HG03280 (cell line): ENCODE measurements at regions not wholly inside any gene's neighbourhood (a gene's known extent, or its start where the extent isn't known, plus 50 kb on each side); places are given as distances from the start of the nearest gene placed in this dataset.
"Not testable (repeated sequence)": the region's sequence is repeated elsewhere in the genome, so short reads cannot be mapped to it uniquely, and the experiment has no call there.

Experiments used
- ATAC-seq: cut with Tn5 transposase; IDR thresholded peaks from one replicate; pipeline ENCODE4 v1.9.1; 2021; ENCODE audit warnings: mild to moderate bottlenecking, moderate library complexity; ENCODE audit not compliant: unreplicated experiment

DNA sequence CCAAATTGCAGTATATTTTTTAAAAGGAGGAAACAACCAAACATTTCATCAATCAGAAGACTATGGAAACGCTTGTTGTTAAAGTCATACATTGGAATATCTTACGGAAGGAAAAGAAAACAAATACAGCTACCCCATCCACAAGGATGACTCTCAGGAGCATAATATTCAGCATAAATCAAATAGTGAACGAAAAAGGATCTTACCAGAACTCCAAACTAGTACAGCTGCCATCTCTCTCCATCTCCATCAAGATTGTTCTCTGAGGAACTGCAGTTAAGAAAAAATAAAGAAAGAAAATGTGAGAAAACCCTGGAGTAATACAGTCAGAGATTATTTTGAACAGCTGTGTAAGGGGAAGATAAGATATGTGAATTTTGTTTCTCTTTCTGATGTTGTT, 299.8 kb upstream of the CNTN5 start:
- ATAC-seq, result no peak

DNA sequence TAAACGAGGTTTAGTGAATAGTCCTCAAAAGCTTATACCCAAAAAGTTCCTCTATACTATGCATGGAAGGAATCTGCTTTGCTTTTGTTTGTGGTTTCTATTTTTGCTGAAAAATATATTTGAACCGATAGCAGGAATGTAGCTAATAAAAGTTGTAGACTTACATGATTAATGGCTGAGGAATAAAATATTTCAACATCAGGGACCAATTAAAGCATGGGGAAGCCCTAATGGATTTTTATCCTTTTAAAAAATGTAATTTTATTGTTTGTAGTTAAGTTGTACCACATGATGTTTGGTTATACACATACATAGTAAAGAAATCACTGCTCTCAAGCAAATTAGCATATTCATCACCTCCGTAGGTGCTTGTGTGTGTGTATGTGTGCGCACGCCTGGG, 295.3 kb upstream of the CNTN5 start:
- ATAC-seq, result no peak

DNA sequence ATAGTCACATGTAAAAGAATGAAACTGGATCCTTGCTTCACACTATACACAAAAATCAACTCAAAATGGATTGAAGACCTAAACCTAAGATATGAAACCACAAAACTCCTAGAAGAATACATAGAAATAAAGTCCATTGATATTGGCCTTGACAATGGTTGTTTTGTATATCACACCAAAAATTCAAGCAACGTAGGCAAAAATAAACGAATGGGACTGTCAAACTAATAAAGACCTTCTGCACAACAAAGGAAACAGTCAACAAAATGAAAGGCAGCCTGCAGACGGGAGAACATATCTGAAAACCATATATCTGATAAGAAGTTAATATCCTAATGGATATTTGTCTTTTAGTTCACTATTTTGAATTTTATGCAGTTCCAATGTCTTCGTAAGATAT, 292.3 kb upstream of the CNTN5 start:
- no peak for ATAC-seq

DNA sequence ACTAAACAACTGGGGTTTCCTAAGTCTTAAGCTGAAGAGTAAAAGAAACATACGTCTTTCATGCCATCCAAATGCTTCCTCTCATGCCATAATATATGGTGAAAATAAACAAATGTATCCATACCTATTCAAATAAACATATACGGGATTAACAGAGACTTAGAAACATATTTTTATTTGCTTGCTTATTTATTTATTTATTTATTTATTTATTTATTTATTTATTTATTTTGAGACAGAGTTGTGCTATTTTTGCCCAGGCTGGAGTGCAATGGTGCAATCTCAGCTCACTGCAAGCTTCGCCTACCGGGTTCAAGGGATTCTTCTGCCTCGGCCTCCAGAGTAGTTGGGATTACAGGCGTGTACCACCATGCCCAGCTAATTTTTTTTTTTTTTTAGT, 291.6 kb upstream of the CNTN5 start:
- no peak for ATAC-seq

DNA sequence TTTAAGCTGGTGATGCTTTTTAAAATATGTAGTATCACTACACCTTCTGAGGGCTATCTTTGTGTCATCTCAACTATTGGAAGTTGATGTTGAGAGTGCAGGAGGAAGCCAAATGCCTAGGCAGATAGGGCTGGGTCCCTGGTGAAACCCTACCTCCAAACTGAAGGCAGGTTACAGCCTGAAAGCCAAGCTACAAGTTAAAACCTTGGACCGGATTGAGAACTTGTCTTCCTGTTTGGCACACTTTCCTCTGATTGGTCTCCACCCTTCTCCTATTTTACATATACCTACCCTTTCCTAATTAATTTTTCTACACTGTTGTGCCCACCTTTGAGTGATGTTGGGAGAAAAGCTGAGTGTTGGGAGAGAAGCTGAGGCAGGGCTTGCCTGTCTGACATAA, 287.8 kb upstream of the CNTN5 start:
- no peak for ATAC-seq

DNA sequence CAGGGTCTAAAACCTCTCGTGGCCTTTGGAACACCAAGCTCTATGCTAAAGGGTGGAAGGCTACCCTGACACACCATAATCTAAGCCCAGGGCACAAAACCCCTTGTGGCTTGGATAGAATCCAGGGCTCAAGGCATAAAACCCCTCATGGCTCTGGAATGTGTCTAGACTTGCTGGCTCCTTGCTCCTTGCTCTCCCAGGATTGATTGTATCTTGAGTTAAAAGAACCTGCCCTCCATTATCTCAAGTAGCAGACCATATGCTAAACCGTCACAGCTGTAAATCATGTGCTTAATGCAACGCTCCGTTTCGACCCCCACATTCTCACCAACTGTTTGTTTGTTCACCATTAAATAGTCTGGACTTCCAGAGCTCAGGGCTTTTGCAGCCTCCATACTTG, 287.4 kb upstream of the CNTN5 start:
- ATAC-seq, result not testable (repeated sequence)

DNA sequence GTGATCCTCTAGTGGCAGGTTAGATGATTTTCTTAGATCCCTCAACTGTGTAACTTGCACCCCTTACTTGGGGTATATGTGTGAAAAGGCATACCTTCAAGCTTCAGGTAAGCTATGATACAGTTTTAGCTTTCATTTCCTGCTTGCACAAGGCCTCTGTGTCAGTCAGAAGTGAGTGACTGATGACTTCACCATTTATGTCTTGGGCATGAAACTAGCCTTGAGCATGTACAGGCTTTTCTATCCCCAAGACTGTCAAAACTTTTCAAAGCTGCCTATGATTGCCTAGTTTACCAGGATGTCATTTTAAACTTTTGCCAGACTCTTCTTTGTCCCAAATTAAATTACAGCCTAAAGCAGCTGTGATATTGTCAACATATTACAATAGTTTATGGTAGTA, 286.1 kb upstream of the CNTN5 start:
- ATAC-seq, result no peak

DNA sequence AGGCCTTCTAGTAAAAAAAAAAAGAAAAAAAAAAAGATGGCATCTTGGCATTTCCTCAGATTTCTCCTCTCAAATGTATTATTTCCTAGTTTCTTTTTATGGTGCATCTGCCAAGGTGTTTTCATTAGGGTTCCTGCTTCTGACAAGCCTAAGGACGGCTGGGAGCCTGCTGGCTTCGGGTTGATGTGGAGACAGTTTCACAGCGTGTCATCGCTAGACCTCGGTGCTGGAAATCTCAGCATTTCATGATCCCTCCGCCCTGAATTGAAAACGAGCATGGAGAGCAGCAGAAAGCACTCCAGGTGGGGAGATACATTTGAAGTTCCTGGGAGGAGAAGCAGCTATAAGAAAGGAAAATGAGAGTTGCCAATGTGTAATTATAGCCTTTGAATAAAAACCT, 283.9 kb upstream of the CNTN5 start:
- ATAC-seq, result no peak

DNA sequence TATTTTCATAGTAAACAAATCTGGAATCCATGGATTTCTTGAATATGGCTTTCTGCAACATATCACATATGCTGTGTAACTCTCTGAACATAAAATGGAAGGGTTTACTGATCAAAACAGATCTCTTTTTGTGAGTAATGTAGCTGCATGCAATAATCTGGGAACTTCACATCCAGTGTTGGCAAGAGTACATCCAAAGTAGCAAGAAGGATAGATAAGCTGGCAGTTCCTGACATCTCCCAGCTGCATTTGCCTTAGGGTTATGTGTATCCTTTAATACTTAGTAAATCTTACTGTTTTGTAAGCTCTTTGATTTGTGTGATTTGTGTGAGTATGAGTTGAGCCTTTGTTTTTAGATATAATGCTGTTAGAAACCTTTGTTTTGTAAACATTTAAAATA, 280.4 kb upstream of the CNTN5 start:
- ATAC-seq, result no peak

DNA sequence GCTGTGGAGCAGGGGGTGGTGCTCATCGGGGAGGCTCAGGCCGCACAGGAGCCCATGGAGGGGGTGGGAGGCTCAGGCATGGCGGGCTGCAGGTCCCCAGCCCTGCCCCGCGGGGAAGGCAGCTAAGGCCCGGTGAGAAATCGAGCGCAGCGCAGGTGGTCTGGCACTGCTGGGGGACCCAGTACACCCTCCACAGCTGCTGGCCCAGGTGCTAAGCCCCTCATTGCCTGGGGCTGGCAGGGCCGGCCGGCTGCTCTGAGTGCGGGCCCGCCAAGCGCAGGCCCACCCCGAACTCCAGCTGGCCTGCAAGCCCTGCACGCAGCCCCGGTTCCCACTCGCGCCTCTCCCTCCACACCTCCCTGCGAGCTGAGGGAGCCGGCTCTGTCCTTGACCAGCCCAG, 257.3 kb upstream of the CNTN5 start:
- not testable (repeated sequence) for ATAC-seq

DNA sequence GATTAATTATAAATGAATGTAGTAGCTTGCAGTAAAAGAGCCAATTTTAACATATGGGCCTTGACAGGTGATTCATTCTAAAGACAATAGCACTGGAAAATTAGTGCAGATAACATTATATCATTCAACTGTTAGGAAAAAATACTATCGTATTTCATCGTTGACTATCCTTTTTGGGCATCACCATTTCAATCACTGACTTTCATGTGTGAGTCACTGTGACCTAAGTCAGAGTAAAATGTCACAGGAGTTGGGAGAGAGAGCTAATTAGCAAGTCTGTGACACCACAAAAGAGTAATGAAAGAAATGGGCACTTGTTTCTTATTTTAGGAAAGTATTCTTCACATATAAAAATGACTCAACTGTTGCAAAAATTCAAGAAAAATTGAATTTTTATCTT, 253.8 kb upstream of the CNTN5 start:
- ATAC-seq, result no peak

DNA sequence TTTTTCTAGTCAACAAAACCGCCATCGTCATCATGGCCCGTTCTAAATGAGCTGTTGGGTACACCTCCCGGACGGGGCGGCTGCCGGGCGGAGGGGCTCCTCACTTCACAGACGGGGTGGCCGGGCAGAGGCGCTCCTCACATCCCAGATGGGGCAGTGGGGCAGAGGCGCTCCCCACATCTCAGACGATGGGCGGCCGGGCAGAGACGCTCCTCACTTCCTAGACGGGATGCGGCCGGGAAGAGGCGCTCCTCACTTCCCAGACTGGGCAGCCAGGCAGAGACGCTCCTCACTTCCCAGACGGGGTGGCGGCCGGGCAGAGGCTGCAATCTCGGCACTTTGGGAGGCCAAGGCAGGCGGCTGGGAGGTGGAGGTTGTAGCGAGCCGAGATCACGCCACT, 250.7 kb upstream of the CNTN5 start:
- ATAC-seq, result not testable (repeated sequence)

DNA sequence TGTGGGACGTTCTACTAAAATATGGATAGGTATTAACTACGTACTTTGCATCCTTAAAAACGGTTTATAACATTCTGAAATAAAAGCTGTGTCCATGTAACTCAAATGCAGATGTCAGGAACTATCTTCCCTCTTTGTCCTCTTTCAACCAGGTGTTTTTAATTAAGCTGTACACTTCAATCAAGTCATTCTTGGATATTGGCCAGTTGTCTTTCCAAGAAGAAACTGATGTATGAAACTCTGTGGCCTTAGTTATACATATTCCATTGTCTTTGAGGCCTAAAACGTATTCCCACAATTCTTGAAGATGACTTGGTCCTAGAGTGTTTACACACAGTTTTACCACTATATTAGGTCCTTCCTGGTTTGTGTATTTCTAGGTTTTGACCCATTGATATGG, 249.0 kb upstream of the CNTN5 start:
- ATAC-seq, result no peak

DNA sequence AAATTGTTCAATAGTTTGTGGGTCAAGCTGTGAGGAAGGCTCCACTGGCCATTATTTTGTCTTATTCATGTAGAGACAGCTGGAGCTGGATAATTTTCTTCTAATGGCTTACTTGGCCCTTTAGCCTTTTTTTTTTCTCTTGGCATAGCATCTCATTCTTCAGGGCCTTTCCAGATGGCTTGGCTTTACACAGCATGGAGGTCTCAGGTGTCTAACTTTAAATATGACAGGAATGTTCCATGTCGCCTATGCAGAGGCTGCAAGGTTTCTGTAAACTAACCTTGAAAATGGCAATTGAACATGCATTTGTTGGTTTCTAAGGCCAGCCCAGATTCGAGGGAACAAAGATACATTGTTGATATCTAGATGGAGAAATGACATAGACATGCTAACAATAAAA, 247.9 kb upstream of the CNTN5 start:
- ATAC-seq, result no peak

DNA sequence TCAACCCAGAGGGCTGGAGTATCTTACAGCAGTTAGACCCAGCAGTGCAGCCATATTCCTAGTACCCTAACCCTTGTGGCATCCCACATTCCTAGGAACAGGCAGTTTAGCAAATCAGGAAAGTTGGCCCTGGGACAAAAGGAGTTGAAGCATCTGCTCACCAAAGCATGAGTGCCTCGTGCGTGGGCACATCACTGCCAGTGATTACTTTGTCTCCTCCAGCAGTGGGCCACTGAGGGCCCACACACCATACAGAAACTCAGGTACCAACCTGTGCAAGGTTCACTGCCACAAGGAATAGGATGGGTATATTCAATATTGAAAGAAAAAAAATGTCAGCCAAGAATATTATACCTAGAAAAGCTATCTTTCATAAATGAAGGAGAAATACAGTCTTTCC, 227.5 kb upstream of the CNTN5 start:
- ATAC-seq, result no peak

DNA sequence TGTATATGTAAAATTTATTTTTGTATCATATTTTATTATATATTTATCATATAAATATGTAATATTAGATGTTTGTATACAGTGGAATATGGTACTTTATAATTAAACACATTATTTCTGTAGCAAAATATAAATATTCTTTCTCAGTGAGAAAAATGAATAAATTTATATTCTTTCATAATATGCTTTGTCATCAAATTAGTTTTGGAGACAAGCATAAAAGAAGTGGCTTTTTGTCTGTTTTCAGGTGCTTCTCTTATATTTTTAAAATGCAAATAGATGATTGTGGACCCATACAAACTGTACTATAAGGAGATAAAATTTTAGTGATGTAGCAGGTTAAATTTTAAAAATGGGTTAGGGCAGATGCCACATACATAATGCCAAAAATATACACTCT, 222.4 kb upstream of the CNTN5 start:
- no peak for ATAC-seq

DNA sequence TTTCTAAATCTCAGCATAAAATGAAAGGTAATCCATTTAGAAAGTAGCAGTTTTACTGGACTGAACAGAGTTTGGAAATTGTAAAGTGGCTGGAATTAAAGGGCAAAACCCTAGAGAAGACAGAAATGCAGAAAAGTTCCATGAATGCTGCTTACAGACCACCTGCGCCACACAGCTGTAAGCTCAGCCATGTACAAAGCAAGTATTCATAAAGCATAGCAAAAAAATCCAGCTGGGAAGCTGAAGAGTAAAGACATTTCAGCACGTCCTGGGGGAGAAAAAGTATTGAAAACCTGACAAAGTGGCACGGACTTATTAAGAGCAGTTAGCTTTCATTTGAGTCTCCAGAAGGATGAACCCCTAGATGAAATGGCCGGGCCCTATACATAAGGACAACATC, 220.1 kb upstream of the CNTN5 start:
- no peak for ATAC-seq

DNA sequence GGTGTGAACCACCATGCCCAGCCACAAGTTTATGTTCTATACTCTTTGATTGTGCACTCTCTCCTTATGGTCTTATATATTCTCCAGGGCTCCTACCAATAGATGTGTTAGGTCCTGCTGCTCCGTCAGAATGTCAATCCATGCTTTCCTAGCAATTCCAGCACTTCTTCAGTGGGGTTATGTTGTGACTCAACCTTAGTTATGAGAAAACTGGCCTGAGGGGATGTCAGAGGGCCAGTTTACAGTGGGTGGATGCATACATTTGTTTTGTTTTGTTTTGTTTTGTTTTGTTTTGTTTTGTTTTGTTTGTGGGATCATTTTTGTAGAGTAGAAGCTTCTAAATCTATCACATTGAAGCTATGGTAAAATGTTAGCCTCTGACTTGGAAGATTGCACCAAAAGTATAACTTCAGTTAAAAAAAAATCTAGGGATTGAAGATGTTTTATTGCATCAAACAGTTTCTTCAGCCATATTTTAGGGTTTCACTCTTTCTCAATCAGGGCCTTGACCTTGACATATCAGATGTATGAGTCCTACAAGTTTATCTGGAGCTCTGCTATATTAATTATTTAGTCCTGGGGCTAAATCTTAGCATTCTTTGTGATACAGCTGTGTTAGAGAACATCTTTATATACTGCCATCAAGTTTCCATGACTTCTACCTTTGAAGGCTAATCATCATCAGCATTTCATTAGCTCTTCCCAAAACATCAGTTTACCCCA, 191.6 kb upstream of the CNTN5 start:
- ATAC-seq, result no peak

DNA sequence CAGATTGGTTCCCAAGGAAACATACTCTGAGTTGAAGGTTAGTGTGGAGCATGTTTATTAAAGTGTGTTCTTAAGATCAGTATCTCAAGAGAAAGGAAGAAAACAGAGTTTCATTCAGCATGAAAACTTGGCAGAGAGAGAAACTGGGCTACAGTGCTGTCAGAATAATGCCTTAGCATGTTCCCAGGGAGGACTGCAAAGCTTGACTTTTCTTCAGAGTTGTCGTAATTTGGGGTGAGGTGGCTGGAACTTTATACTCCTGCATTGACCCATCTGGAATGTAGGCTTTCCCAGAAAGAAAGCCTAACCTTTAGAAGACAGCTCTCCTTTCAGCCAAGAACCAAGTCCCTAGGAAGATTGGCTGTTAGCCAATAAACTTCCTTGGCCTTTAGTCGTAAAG, 190.8 kb upstream of the CNTN5 start:
- no peak for ATAC-seq

DNA sequence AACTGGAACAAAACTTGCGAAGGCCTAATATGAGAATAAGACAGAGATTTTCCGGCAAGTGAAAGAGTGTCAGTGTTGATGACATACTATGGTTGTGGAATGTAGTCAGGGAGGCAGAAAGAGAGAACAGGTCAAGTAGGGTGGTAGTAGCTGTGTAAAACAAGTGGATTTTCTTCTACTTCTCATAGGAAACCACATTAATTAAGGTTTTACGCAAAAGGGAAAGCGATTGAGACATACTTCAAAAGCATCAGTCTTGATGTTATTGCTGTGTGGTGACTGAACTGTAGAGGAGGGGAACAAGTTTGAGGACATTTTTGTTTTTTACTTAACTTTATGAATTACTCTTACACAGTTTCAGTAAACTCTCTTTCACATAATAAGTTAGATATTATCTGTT, 186.0 kb upstream of the CNTN5 start:
- ATAC-seq, result no peak

DNA sequence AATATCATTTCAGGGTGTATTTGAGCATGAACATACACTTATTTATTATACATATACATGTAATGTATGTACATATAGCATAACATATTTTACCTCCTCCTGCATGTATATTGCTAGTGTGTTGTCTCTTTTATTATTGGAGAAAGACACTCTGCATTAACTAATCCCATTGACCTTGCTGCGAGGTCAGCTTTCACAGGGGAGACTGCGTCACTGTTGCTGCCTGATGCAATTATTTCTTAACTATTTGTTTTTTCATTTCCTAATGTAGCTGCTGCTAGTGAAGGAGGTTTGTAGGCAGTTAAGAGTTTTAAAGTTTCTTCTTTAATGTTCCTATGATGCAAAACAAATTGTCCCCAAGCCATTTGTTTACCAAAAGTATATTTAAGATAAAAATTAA, 185.4 kb upstream of the CNTN5 start:
- no peak for ATAC-seq

DNA sequence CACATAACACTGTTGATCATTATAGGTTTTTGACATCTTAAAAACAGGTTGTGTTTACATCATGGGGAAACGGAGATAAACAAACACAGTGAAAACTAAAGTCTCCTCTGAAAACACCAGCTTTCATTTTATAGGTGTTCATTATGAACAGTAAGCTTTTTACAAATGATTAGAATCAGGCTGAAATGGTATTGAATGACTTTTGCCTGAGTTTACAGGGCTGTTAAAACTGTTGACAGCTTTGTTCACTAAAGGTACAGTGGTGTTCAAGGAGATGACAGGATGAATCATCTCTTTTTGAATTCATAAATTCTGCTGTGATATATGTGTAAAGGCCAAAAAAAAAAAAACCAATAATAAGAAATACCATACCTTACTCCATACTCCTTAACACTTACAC, 184.6 kb upstream of the CNTN5 start:
- ATAC-seq, result no peak

DNA sequence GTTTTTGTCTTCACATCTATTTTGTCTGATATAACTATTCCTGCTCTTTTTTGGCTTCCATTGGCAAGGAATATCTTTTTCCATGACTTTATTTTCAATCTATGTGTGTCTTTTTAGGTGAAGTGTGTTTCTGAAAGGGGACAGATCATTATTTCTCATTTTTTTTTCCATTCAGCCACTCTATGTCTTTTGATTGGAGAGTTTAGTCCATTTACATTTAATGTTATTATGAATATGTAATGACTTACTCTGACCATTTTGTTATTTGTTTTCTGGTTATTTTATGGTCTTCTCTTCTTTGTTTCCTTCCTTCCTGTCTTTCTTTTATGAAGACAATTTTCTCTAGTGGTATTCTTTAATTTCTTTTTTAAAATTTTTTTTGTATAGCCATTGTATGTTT, 178.6 kb upstream of the CNTN5 start:
- no peak for ATAC-seq

DNA sequence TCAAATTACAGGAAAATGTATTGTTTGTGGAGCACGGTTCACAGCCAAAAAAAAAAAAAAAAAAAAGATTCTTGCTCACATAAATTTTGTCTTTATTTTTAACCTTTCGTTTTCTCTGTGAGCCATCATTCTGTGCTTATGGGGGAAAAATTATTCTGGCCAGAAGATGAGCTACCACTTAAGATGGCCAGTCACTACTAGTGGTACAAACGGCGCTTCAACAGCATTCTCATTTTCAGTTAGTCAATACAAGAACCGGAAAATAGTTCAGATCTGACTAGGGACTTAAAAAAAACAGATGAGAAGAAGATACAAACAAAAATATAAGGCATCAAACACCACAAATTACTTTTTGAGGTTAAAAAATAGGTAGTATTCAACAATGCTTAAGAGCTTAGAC, 158.6 kb upstream of the CNTN5 start:
- no peak for ATAC-seq
